Thyroid gland (tissue), 4 donors: ENCODE measurements at regions not wholly inside any gene's neighbourhood (a gene's known extent, or its start where the extent isn't known, plus 50 kb on each side); places are given as distances from the start of the nearest gene placed in this dataset.

ENCODE experiments used
- POLR2A ChIP-seq, 2 donors: fragments of 450-650 bp; IDR thresholded peaks; one replicate each; pipeline ENCODE4 v1.6.1; 2017; ENCODE audit warnings: antibody characterized with exemption in 2 of 2, mild to moderate bottlenecking in 2 of 2, moderate library complexity in 1 of 2
- TF ChIP-seq, protein P1 (sequence below), 6 experiments: fragments of 200-600 bp in 3 of 6; fragments of 450-650 bp in 3 of 6; sonication (generic) in 3 of 6; IDR thresholded peaks; one replicate each; pipeline ENCODE4 v1.5.1; 2016 to 2019; ENCODE audit warnings: antibody characterized with exemption in 6 of 6, mild to moderate bottlenecking in 2 of 6, inconsistent platforms in 1 of 6, moderate library complexity in 1 of 6

DNA sequence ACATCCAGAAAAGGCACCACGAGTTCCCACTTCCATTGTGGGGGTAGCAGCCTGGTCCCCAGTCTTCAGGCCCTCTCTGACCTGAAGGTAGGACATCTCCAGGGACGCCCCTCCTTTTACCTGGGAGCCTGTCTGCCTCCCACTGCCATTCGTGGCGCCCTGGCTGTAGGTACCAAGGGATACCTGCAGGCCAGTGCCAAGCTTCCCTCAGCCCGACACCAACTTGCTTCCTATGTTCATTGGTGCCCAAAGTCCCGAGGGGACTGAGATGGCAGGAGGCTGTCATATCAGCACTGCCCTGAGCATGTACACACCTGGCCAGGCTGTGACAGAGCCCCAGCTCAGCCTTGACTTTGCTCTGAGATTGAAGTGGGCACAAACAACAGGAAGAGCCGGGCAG is 137.3 kb upstream of the CNTN3 start:
- TF ChIP-seq, protein P1, sequence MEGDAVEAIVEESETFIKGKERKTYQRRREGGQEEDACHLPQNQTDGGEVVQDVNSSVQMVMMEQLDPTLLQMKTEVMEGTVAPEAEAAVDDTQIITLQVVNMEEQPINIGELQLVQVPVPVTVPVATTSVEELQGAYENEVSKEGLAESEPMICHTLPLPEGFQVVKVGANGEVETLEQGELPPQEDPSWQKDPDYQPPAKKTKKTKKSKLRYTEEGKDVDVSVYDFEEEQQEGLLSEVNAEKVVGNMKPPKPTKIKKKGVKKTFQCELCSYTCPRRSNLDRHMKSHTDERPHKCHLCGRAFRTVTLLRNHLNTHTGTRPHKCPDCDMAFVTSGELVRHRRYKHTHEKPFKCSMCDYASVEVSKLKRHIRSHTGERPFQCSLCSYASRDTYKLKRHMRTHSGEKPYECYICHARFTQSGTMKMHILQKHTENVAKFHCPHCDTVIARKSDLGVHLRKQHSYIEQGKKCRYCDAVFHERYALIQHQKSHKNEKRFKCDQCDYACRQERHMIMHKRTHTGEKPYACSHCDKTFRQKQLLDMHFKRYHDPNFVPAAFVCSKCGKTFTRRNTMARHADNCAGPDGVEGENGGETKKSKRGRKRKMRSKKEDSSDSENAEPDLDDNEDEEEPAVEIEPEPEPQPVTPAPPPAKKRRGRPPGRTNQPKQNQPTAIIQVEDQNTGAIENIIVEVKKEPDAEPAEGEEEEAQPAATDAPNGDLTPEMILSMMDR (IDR thresholded peaks at IDR 0.05): no peak
- TF ChIP-seq POLR2A (IDR thresholded peaks at IDR 0.05): no peak
